ENCODE measurements at regions not wholly inside any gene's neighbourhood (a gene's known extent, or its start where the extent isn't known, plus 50 kb on each side); places are given as distances from the start of the nearest gene placed in this dataset.

DNA sequence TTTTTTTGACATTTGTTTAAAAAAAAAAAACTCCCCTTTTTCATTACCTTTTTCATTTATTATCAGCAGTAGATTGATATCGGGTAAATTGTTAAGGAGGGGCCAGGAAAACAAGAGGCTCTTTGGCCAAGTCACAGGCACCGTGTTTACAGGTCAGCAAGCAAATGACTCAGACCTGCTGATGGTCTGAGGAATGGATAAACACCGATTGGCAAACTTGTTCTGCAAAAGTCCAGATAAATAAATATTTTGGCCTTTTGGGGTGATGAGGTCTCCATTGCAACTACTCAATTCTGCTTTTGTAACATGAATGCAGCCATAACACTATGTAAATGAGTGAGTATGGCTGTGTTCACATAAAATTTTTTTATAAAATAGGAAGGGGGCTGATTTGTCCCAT lies 94.0 kb downstream of the RPS29 start:
- no peak overlapping the region for H3K27ac ChIP-seq (ENCODE audit: extremely low read depth, low read depth, low read length)
- POLR2A ChIA-PET = interaction anchor here (0.6 kb wide), 1 partner anchor 12 kb away, joined by 8 read pairs; no protein-coding TSS in a partner anchor
- TF ChIP-seq, protein P1, sequence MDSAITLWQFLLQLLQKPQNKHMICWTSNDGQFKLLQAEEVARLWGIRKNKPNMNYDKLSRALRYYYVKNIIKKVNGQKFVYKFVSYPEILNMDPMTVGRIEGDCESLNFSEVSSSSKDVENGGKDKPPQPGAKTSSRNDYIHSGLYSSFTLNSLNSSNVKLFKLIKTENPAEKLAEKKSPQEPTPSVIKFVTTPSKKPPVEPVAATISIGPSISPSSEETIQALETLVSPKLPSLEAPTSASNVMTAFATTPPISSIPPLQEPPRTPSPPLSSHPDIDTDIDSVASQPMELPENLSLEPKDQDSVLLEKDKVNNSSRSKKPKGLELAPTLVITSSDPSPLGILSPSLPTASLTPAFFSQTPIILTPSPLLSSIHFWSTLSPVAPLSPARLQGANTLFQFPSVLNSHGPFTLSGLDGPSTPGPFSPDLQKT (IDR thresholded peaks at IDR 0.05; ENCODE audit: borderline replicate concordance, low read depth, low read length) = no peak
- no peak for TF ChIP-seq ZNF670 (tag by site-specific recombination; IDR thresholded peaks at IDR 0.05; ENCODE audit: low read depth)
- TF ChIP-seq, protein P2, sequence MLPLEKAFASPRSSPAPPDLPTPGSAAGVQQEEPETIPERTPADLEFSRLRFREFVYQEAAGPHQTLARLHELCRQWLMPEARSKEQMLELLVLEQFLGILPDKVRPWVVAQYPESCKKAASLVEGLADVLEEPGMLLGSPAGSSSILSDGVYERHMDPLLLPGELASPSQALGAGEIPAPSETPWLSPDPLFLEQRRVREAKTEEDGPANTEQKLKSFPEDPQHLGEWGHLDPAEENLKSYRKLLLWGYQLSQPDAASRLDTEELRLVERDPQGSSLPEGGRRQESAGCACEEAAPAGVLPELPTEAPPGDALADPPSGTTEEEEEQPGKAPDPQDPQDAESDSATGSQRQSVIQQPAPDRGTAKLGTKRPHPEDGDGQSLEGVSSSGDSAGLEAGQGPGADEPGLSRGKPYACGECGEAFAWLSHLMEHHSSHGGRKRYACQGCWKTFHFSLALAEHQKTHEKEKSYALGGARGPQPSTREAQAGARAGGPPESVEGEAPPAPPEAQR (tag by site-specific recombination; IDR thresholded peaks at IDR 0.05) = no peak
- TF ChIP-seq, protein P3, sequence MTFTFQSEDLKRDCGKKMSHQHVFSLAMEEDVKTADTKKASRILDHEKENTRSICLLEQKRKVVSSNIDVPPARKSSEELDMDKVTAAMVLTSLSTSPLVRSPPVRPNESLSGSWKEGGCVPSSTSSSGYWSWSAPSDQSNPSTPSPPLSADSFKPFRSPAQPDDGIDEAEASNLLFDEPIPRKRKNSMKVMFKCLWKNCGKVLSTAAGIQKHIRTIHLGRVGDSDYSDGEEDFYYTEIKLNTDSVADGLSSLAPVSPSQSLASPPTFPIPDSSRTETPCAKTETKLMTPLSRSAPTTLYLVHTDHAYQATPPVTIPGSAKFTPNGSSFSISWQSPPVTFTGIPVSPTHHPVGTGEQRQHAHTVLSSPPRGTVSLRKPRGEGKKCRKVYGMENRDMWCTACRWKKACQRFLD (tag by site-specific recombination; IDR thresholded peaks at IDR 0.05) = no peak
- no peak for TF ChIP-seq ZNF664 (tag by site-specific recombination; IDR thresholded peaks at IDR 0.05)
- TF ChIP-seq, protein P4, sequence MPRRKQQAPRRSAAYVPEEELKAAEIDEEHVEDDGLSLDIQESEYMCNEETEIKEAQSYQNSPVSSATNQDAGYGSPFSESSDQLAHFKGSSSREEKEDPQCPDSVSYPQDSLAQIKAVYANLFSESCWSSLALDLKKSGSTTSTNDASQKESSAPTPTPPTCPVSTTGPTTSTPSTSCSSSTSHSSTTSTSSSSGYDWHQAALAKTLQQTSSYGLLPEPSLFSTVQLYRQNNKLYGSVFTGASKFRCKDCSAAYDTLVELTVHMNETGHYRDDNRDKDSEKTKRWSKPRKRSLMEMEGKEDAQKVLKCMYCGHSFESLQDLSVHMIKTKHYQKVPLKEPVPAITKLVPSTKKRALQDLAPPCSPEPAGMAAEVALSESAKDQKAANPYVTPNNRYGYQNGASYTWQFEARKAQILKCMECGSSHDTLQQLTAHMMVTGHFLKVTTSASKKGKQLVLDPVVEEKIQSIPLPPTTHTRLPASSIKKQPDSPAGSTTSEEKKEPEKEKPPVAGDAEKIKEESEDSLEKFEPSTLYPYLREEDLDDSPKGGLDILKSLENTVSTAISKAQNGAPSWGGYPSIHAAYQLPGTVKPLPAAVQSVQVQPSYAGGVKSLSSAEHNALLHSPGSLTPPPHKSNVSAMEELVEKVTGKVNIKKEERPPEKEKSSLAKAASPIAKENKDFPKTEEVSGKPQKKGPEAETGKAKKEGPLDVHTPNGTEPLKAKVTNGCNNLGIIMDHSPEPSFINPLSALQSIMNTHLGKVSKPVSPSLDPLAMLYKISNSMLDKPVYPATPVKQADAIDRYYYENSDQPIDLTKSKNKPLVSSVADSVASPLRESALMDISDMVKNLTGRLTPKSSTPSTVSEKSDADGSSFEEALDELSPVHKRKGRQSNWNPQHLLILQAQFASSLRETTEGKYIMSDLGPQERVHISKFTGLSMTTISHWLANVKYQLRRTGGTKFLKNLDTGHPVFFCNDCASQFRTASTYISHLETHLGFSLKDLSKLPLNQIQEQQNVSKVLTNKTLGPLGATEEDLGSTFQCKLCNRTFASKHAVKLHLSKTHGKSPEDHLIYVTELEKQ (tag by site-specific recombination; IDR thresholded peaks at IDR 0.05; ENCODE audit: borderline replicate concordance) = no peak
- TF ChIP-seq ZNF843 (tag by site-specific recombination; IDR thresholded peaks at IDR 0.05) = no peak
- TF ChIP-seq OSR2 (tag by site-specific recombination; IDR thresholded peaks at IDR 0.05) = no peak
- TF ChIP-seq EGR2 (tag by site-specific recombination; IDR thresholded peaks at IDR 0.05; ENCODE audit: low read depth) = no peak
- TF ChIP-seq, protein P5, sequence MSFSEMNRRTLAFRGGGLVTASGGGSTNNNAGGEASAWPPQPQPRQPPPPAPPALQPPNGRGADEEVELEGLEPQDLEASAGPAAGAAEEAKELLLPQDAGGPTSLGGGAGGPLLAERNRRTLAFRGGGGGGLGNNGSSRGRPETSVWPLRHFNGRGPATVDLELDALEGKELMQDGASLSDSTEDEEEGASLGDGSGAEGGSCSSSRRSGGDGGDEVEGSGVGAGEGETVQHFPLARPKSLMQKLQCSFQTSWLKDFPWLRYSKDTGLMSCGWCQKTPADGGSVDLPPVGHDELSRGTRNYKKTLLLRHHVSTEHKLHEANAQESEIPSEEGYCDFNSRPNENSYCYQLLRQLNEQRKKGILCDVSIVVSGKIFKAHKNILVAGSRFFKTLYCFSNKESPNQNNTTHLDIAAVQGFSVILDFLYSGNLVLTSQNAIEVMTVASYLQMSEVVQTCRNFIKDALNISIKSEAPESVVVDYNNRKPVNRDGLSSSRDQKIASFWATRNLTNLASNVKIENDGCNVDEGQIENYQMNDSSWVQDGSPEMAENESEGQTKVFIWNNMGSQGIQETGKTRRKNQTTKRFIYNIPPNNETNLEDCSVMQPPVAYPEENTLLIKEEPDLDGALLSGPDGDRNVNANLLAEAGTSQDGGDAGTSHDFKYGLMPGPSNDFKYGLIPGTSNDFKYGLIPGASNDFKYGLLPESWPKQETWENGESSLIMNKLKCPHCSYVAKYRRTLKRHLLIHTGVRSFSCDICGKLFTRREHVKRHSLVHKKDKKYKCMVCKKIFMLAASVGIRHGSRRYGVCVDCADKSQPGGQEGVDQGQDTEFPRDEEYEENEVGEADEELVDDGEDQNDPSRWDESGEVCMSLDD (tag by site-specific recombination; IDR thresholded peaks at IDR 0.05) = no peak
- no peak for TF ChIP-seq MEIS1 (CRISPR knock-in tag; IDR thresholded peaks at IDR 0.05; ENCODE audit: borderline replicate concordance)
- TF ChIP-seq WT1 (tag by site-specific recombination; IDR thresholded peaks at IDR 0.05) = no peak
- no peak for TF ChIP-seq KLF9 (tag by site-specific recombination; IDR thresholded peaks at IDR 0.05; ENCODE audit: low read depth)
- TF ChIP-seq ZNF202 (tag by site-specific recombination; IDR thresholded peaks at IDR 0.05; ENCODE audit: borderline replicate concordance) = no peak
- no peak for TF ChIP-seq OVOL3 (tag by site-specific recombination; IDR thresholded peaks at IDR 0.05)
- H3K4me3 ChIP-seq (ENCODE audit: low read depth, low read length) = no peak overlapping the region
- H3K4me1 ChIP-seq (ENCODE audit: control insufficient read depth, insufficient read depth, low read length) = no peaks in the 10 kb centered on the region
- CTCF ChIA-PET = no interaction called here
- H3K9me3 ChIP-seq (ENCODE audit: control insufficient read depth, insufficient read depth, low read depth, low read length) = no peaks in the 10 kb centered on the region
- no peaks in the 10 kb centered on the region for H3K36me3 ChIP-seq (ENCODE audit: control insufficient read depth in 2 of 2, insufficient read depth in 1 of 2, low read length in 2 of 2)

DNA sequence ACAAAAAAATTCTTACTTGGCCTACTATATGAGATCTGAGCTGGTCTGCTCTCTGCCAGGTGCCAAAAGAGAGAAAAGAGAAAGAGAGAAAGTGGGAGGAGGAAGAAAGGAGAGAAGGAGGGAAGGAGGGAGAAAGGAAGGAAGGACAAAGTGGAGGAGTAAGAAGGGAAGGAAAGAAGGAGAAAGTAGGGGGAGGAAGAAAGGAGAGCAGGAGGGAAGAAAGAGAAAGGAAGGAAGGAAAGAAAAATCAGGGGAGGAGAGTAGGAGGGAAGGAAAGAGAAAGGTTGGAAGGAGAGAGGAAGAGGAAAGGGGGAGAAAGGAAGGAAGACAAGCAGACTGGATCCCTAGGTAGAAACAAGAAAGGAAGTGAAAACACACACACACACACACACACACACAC lies 96.8 kb downstream of the RPS29 start:
- Histone ChIP-seq H3K36me3 (ENCODE audit: control insufficient read depth in 2 of 2, insufficient read depth in 1 of 2, low read length in 2 of 2) (no peaks in the 10 kb centered on the region), H3K9me3 (ENCODE audit: control insufficient read depth, insufficient read depth, low read depth, low read length) (no peaks in the 10 kb centered on the region), H3K4me3 (ENCODE audit: low read depth, low read length) (no peak overlapping the region), H3K27ac (ENCODE audit: extremely low read depth, low read depth, low read length) (no peak overlapping the region), H3K4me1 (ENCODE audit: control insufficient read depth, insufficient read depth, low read length) (no peaks in the 10 kb centered on the region)
- ChIA-PET CTCF (no interaction called here), POLR2A (no interaction called here)
- TF ChIP-seq ZNF843 (tag by site-specific recombination; IDR thresholded peaks at IDR 0.05) = no peak
- TF ChIP-seq FEZF1 (tag by site-specific recombination; IDR thresholded peaks at IDR 0.05) = no peak
- TF ChIP-seq HOXA7 (CRISPR knock-in tag; IDR thresholded peaks at IDR 0.05; ENCODE audit: borderline replicate concordance) = no peak
- TF ChIP-seq, protein P5 (tag by site-specific recombination; IDR thresholded peaks at IDR 0.05) = no peak
- TF ChIP-seq GFI1B (tag by site-specific recombination; IDR thresholded peaks at IDR 0.05) = no peak
- TF ChIP-seq, protein P6, sequence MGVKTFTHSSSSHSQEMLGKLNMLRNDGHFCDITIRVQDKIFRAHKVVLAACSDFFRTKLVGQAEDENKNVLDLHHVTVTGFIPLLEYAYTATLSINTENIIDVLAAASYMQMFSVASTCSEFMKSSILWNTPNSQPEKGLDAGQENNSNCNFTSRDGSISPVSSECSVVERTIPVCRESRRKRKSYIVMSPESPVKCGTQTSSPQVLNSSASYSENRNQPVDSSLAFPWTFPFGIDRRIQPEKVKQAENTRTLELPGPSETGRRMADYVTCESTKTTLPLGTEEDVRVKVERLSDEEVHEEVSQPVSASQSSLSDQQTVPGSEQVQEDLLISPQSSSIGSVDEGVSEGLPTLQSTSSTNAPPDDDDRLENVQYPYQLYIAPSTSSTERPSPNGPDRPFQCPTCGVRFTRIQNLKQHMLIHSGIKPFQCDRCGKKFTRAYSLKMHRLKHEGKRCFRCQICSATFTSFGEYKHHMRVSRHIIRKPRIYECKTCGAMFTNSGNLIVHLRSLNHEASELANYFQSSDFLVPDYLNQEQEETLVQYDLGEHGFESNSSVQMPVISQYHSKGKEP (tag by site-specific recombination; IDR thresholded peaks at IDR 0.05) = no peak
- TF ChIP-seq ZNF768 (tag by site-specific recombination; IDR thresholded peaks at IDR 0.05) = no peak
- TF ChIP-seq YY1 (tag by site-specific recombination; IDR thresholded peaks at IDR 0.05) = no peak
